Neural cell (in vitro differentiated cells): ENCODE measurements at regions not wholly inside any gene's neighbourhood (a gene's known extent, or its start where the extent isn't known, plus 50 kb on each side); places are given as distances from the start of the nearest gene placed in this dataset.

ENCODE experiments used
- H2AFZ ChIP-seq: fragments of 200-600, 300-800 bp; sonication (generic), shearing (Covaris generic); 2 replicates; pipeline ENCODE4 v1.6.0; 2014; ENCODE audit warnings: low read depth, mild to moderate bottlenecking, antibody characterized with exemption, low read length, moderate library complexity
- H3F3A ChIP-seq: fragments of 200-600 bp; shearing (Covaris generic); 2 replicates; pipeline ENCODE4 v1.6.1; 2016; ENCODE audit warnings: mild to moderate bottlenecking, moderate library complexity, mixed read lengths, antibody characterized with exemption, low read length; ENCODE audit not compliant: insufficient read depth, poor library complexity, severe bottlenecking
- H3K27ac ChIP-seq: fragments of 200-600, 300-800 bp; sonication (generic), shearing (Covaris generic); 2 replicates; pipeline ENCODE4 v1.5.1; 2014; ENCODE audit warnings: mild to moderate bottlenecking, low read length, moderate library complexity
- H3K27me3 ChIP-seq: fragments of 300-800, 200-600 bp; sonication (generic), shearing (Covaris generic); 2 replicates; pipeline ENCODE4 v1.6.0; 2014; ENCODE audit warnings: mild to moderate bottlenecking, low read depth, low read length, moderate library complexity; ENCODE audit not compliant: insufficient read depth
- H3K36me3 ChIP-seq: fragments of 300-800, 200-600 bp; sonication (generic), shearing (Covaris generic); 2 replicates; pipeline ENCODE4 v1.5.1; 2014; ENCODE audit warnings: mild to moderate bottlenecking, antibody characterized with exemption, low read length, moderate library complexity; ENCODE audit not compliant: insufficient read depth
- H3K4me2 ChIP-seq: fragments of 300-800, 200-600 bp; sonication (generic), shearing (Covaris generic); 2 replicates; pipeline ENCODE4 v1.6.0; 2014; ENCODE audit warnings: mild to moderate bottlenecking, low read length
- H3K4me3 ChIP-seq: fragments of 300-800, 200-600 bp; sonication (generic), shearing (Covaris generic); 2 replicates; pipeline ENCODE4 v1.5.1; 2014; ENCODE audit warnings: mild to moderate bottlenecking, low read length, moderate library complexity
- H3K79me2 ChIP-seq: fragments of 200-600 bp; shearing (Covaris generic); replicated peaks from 2 replicates; pipeline ENCODE4 v1.6.0; 2014; ENCODE audit warnings: mild to moderate bottlenecking, low read length, moderate library complexity; ENCODE audit not compliant: insufficient read depth
- H3K9ac ChIP-seq: fragments of 300-800, 200-600 bp; sonication (generic), shearing (Covaris generic); 2 replicates; pipeline ENCODE4 v1.6.1; 2016; ENCODE audit warnings: mild to moderate bottlenecking, low read length, mixed read lengths
- H3K9me2 ChIP-seq: fragments of 200-600 bp; shearing (Covaris generic); 2 replicates; pipeline ENCODE4 v1.6.1; 2016; ENCODE audit warnings: mild to moderate bottlenecking, low read length, mixed read lengths; ENCODE audit not compliant: insufficient read depth
- H3K9me3 ChIP-seq: fragments of 200-600, 300-800 bp; sonication (generic), shearing (Covaris generic); 2 replicates; pipeline ENCODE4 v1.6.1; 2016; ENCODE audit warnings: mild to moderate bottlenecking, mixed run types, low read length, moderate library complexity, mixed read lengths
- H4K20me1 ChIP-seq: fragments of 200-600 bp; shearing (Covaris generic); 2 replicates; pipeline ENCODE4 v1.6.1; 2016; ENCODE audit warnings: mild to moderate bottlenecking, mixed run types; ENCODE audit not compliant: insufficient read depth
- CTCF ChIP-seq: fragments of 450-650 bp; IDR thresholded peaks from 2 replicates; pipeline ENCODE4 v1.5.1; 2014; ENCODE audit warnings: antibody characterized with exemption, mild to moderate bottlenecking, moderate library complexity; ENCODE audit not compliant: poor library complexity, severe bottlenecking
- EP300 ChIP-seq: fragments of 450-650 bp; conservative IDR thresholded peaks from 2 replicates; pipeline ENCODE4 v1.6.1; 2014; ENCODE audit warnings: antibody characterized with exemption, mild to moderate bottlenecking, moderate library complexity; ENCODE audit not compliant: poor library complexity, severe bottlenecking
- EZH2 ChIP-seq: fragments of 200-600, 300-800 bp; shearing (Covaris generic), sonication (generic); IDR thresholded peaks from 2 replicates; pipeline ENCODE4 v1.6.1; 2014; ENCODE audit warnings: antibody characterized with exemption, low read length, borderline replicate concordance, mild to moderate bottlenecking; ENCODE audit not compliant: insufficient read depth, poor library complexity, severe bottlenecking
- MXI1 ChIP-seq: fragments of 450-650 bp; conservative IDR thresholded peaks from 2 replicates; pipeline ENCODE4 v1.6.1; 2014; ENCODE audit warnings: antibody characterized with exemption, mild to moderate bottlenecking; ENCODE audit not compliant: poor library complexity, severe bottlenecking
- POLR2AphosphoS5 ChIP-seq: IDR thresholded peaks from 2 replicates; pipeline ENCODE4 v1.6.1; 2012
- RAD21 ChIP-seq: fragments of 450-650 bp; conservative IDR thresholded peaks from 2 replicates; pipeline ENCODE4 v1.6.1; 2014; ENCODE audit warnings: antibody characterized with exemption, mild to moderate bottlenecking, moderate library complexity
- SMC3 ChIP-seq: fragments of 450-650 bp; conservative IDR thresholded peaks from 2 replicates; pipeline ENCODE4 v1.6.1; 2014; ENCODE audit warnings: antibody characterized with exemption, mild to moderate bottlenecking, moderate library complexity; ENCODE audit not compliant: poor library complexity
- TAF1 ChIP-seq: IDR thresholded peaks from 2 replicates; pipeline ENCODE4 v1.6.1; 2012; ENCODE audit warnings: low read depth
- TF ChIP-seq, protein P1 (sequence below): IDR thresholded peaks from 2 replicates; pipeline ENCODE4 v1.6.1; 2012; ENCODE audit warnings: borderline replicate concordance

- Histone ChIP-seq H3K27ac (no peak overlapping the region), H4K20me1 (no peaks in the 10 kb centered on the region), H3K27me3 (no peaks in the 10 kb centered on the region), H3F3A (no peaks in the 10 kb centered on the region), H3K4me3 (no peak overlapping the region), H3K9me3 (no peaks in the 10 kb centered on the region), H3K9ac (no peak overlapping the region), H3K79me2 (no peaks in the 10 kb centered on the region), H3K9me2 (no peaks in the 10 kb centered on the region), H3K36me3 (no peaks in the 10 kb centered on the region), H2AFZ (no peak overlapping the region), H3K4me2 (no peak overlapping the region)
- no peak for TF ChIP-seq TAF1
- TF ChIP-seq CTCF = no peak
- no peak for TF ChIP-seq RAD21
- no peak for TF ChIP-seq SMC3
- TF ChIP-seq EP300 = no peak
- TF ChIP-seq POLR2AphosphoS5 = no peak
These were observed 95.4 kb upstream of the AGBL1 start for GRCh38 chr15:85984241-85984640.

DNA sequence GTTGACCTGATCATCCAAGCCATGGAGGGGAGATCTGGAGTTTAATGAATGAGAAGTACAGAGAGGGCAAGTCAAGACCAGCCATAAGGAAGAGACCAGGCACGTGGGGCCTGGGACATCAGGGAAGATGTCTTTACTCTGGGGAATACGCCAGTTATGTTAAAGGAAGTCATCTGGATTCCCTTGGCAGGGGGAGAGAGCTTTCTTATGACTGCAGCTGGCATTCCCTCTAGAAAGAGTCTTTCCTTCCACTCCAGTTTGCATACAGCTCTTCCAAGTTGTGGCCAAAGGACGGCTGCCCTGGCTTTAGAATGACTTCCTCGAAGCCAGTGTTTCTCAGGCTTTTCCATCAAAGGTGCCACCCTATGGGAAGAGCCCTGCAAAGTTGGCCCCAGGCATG lies 93.6 kb upstream of the AGBL1 start:
- Histone ChIP-seq H4K20me1 (no peaks in the 10 kb centered on the region), H3K9me2 (no peaks in the 10 kb centered on the region), H3F3A (no peaks in the 10 kb centered on the region), H3K4me2 (no peak overlapping the region), H3K9me3 (no peaks in the 10 kb centered on the region), H2AFZ (no peak overlapping the region), H3K4me3 (no peak overlapping the region), H3K9ac (no peak overlapping the region), H3K27me3 (no peaks in the 10 kb centered on the region), H3K36me3 (no peaks in the 10 kb centered on the region), H3K79me2 (no peaks in the 10 kb centered on the region), H3K27ac (no peak overlapping the region)
- TF ChIP-seq SMC3 = no peak

DNA sequence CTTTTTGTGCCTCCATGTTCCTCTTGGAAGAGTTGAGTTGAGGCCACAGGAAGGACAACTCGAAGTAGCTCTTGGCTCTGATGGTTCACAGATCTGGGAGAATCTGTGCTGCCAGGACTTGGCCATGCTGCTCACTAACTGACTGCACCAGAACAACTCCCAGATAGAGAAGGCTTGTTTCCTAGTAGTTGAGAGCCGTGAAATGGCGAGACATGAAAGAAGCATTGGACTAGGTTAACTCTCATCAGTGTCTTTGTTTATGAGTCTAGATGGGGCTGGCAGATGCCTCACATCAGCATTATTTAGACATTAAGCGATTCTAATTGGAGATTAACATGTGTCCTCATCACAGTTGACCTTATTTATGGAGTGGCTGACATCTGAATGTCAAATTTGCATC lies 92.9 kb upstream of the AGBL1 start:
- Histone ChIP-seq H3K9ac (no peak overlapping the region), H3K9me2 (no peaks in the 10 kb centered on the region), H2AFZ (no peak overlapping the region), H3K4me2 (no peak overlapping the region), H3F3A (no peaks in the 10 kb centered on the region), H3K4me3 (no peak overlapping the region), H3K79me2 (no peaks in the 10 kb centered on the region), H3K36me3 (no peaks in the 10 kb centered on the region), H3K27me3 (no peaks in the 10 kb centered on the region), H3K27ac (no peak overlapping the region), H3K9me3 (no peaks in the 10 kb centered on the region), H4K20me1 (no peaks in the 10 kb centered on the region)
- TF ChIP-seq, protein P1, sequence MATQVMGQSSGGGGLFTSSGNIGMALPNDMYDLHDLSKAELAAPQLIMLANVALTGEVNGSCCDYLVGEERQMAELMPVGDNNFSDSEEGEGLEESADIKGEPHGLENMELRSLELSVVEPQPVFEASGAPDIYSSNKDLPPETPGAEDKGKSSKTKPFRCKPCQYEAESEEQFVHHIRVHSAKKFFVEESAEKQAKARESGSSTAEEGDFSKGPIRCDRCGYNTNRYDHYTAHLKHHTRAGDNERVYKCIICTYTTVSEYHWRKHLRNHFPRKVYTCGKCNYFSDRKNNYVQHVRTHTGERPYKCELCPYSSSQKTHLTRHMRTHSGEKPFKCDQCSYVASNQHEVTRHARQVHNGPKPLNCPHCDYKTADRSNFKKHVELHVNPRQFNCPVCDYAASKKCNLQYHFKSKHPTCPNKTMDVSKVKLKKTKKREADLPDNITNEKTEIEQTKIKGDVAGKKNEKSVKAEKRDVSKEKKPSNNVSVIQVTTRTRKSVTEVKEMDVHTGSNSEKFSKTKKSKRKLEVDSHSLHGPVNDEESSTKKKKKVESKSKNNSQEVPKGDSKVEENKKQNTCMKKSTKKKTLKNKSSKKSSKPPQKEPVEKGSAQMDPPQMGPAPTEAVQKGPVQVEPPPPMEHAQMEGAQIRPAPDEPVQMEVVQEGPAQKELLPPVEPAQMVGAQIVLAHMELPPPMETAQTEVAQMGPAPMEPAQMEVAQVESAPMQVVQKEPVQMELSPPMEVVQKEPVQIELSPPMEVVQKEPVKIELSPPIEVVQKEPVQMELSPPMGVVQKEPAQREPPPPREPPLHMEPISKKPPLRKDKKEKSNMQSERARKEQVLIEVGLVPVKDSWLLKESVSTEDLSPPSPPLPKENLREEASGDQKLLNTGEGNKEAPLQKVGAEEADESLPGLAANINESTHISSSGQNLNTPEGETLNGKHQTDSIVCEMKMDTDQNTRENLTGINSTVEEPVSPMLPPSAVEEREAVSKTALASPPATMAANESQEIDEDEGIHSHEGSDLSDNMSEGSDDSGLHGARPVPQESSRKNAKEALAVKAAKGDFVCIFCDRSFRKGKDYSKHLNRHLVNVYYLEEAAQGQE = no peak
- TF ChIP-seq MXI1 (no peak), TAF1 (no peak), EP300 (no peak), CTCF (no peak), EZH2 (no peak), SMC3 (no peak), RAD21 (no peak), POLR2AphosphoS5 (no peak)
